ENCODE measurements at regions not wholly inside any gene's neighbourhood (a gene's known extent, or its start where the extent isn't known, plus 50 kb on each side); places are given as distances from the start of the nearest gene placed in this dataset.

DNA sequence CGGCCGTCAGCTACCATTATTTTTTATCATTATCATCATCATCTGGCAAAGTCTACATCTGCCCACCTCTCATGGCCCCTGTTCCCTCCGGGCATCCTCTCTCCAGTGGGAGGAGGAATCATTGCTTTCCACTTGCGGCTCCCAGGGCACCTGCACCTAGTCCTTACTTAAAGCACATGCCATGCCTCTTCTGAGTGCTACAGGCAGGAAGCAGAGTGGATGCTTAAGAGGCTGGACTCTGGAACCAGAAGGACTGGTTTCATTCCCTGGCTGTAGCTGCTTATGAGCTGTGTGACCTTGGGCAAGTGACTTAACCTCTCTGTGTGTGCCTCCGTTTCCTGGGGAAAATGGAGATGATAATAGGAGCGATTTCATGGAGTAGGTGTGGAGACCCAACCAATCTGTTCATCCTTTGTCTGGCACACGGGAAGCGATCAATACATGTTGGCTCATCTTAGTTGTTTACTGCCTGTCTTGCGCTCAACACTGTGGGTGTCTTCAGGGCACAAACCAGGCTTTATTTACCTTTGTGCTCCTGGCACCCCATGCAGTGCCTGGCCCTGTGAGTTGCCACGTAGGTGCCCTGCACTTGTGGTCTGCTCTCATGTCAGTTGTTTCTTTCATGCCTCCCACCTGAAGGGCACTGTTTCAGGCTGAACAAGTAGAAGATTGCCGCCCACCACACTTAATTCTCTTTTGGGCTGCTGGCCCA, 317.0 kb upstream of the SULF2 start:
- no peak overlapping the region for H3K27ac ChIP-seq
- no peaks in the 10 kb centered on the region for H3K36me3 ChIP-seq
- intact Hi-C loops (cut with DNase I): no loop called here
- H3K4me1 ChIP-seq: peaks cover 12% of the 10 kb centered on the region
- no peak for DNase-seq (ENCODE audit: extremely low spot score in 2 of 2)
- TF ChIP-seq POLR2AphosphoS5 (IDR thresholded peaks at IDR 0.05; ENCODE audit: insufficient read depth in 1 of 2, low read depth in 1 of 2): no peak
- TF ChIP-seq, protein P1, sequence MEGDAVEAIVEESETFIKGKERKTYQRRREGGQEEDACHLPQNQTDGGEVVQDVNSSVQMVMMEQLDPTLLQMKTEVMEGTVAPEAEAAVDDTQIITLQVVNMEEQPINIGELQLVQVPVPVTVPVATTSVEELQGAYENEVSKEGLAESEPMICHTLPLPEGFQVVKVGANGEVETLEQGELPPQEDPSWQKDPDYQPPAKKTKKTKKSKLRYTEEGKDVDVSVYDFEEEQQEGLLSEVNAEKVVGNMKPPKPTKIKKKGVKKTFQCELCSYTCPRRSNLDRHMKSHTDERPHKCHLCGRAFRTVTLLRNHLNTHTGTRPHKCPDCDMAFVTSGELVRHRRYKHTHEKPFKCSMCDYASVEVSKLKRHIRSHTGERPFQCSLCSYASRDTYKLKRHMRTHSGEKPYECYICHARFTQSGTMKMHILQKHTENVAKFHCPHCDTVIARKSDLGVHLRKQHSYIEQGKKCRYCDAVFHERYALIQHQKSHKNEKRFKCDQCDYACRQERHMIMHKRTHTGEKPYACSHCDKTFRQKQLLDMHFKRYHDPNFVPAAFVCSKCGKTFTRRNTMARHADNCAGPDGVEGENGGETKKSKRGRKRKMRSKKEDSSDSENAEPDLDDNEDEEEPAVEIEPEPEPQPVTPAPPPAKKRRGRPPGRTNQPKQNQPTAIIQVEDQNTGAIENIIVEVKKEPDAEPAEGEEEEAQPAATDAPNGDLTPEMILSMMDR (IDR thresholded peaks at IDR 0.05): no peak
- TF ChIP-seq POLR2A (IDR thresholded peaks at IDR 0.05): no peak
- H3K27me3 ChIP-seq: no peaks in the 10 kb centered on the region
- no peak overlapping the region for H3K4me3 ChIP-seq
- no peaks in the 10 kb centered on the region for H3K9me3 ChIP-seq

DNA sequence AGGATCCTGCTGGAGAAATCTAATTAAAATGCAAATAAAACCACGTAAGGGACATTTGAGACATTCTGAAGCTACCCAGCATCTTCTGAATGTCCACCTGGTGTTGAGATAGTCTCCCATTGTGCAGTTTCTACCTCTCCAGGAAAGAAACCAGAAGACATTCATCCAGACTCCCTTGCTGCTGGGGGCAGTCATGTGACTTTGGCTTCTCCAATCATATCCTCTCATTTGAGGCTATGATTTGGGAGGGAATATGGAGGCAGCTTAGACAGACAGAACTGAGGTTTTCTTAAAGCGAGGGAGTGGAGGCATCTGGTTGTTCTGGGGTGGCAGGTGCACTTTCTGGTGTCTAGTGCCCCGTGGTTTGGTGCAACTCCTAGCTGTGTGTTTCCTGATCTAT, 315.2 kb upstream of the SULF2 start:
- TF ChIP-seq POLR2AphosphoS5 (IDR thresholded peaks at IDR 0.05; ENCODE audit: insufficient read depth in 1 of 2, low read depth in 1 of 2): no peak
- no peak overlapping the region for H3K4me3 ChIP-seq
- peaks cover 12% of the 10 kb centered on the region for H3K4me1 ChIP-seq
- intact Hi-C loops (cut with DNase I): no loop called here
- H3K9me3 ChIP-seq: no peaks in the 10 kb centered on the region
- no peaks in the 10 kb centered on the region for H3K36me3 ChIP-seq
- no peaks in the 10 kb centered on the region for H3K27me3 ChIP-seq
- DNase-seq (ENCODE audit: extremely low spot score in 2 of 2): no peak
- H3K27ac ChIP-seq: no peak overlapping the region

DNA sequence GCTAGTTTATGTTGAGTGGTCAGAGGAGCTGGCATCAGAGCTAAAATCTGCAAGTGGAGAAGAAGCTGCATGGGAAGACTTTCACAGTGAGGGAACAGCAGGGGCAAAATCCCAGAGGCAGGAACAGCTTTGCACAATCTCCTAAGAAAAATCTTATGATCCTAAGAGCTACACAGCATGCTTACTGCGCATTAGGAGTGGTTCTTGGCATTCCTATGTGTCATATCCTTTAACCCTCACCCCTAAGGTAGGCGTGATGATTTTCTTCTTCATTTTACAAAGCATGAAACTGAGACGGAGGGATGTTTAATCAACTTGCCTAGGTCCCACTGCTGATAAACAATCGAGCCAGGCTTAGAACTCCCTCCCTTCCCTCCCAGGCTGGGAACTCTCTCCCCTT, 313.6 kb upstream of the SULF2 start:
- TF ChIP-seq, protein P1 (IDR thresholded peaks at IDR 0.05): no peak
- intact Hi-C loops (cut with DNase I): no loop called here
- peak overlapping the region; percentile 45 for H3K27ac ChIP-seq

DNA sequence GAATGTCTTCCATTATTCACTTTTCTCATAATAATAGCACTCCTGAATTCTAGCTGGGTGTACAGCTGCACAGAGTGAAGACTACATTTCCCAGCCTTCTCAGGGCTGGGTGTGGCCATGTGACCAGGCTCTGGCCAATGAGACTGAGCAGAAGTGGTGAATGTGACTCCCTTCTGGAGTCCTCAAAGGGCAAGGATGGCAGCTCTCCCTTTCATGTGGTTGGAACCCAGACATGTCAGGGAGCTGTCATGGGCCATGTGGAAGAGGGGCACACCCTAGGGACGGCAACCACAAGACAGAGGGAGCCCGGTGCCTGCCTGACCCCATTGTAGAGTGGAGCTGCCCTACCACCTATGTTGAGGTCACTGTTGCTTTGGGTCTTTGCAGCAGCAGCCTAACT, 312.8 kb upstream of the SULF2 start:
- H3K9me3 ChIP-seq: no peaks in the 10 kb centered on the region
- no peak for DNase-seq (ENCODE audit: extremely low spot score in 2 of 2)
- TF ChIP-seq POLR2AphosphoS5 (IDR thresholded peaks at IDR 0.05; ENCODE audit: insufficient read depth in 1 of 2, low read depth in 1 of 2): no peak
- H3K4me3 ChIP-seq: no peak overlapping the region
- H3K4me1 ChIP-seq: peaks cover 12% of the 10 kb centered on the region
- intact Hi-C loops (cut with DNase I): no loop called here
- H3K27ac ChIP-seq: no peak overlapping the region
- no peaks in the 10 kb centered on the region for H3K27me3 ChIP-seq
- H3K36me3 ChIP-seq: no peaks in the 10 kb centered on the region

More for the DNA sequence above, 313.6 kb upstream of the SULF2 start:
- no peaks in the 10 kb centered on the region for H3K36me3 ChIP-seq
- H3K9me3 ChIP-seq: no peaks in the 10 kb centered on the region
- H3K4me1 ChIP-seq: peaks cover 12% of the 10 kb centered on the region
- H3K27me3 ChIP-seq: no peaks in the 10 kb centered on the region
- no peak for DNase-seq (ENCODE audit: extremely low spot score in 2 of 2)
- H3K4me3 ChIP-seq: no peak overlapping the region

DNA sequence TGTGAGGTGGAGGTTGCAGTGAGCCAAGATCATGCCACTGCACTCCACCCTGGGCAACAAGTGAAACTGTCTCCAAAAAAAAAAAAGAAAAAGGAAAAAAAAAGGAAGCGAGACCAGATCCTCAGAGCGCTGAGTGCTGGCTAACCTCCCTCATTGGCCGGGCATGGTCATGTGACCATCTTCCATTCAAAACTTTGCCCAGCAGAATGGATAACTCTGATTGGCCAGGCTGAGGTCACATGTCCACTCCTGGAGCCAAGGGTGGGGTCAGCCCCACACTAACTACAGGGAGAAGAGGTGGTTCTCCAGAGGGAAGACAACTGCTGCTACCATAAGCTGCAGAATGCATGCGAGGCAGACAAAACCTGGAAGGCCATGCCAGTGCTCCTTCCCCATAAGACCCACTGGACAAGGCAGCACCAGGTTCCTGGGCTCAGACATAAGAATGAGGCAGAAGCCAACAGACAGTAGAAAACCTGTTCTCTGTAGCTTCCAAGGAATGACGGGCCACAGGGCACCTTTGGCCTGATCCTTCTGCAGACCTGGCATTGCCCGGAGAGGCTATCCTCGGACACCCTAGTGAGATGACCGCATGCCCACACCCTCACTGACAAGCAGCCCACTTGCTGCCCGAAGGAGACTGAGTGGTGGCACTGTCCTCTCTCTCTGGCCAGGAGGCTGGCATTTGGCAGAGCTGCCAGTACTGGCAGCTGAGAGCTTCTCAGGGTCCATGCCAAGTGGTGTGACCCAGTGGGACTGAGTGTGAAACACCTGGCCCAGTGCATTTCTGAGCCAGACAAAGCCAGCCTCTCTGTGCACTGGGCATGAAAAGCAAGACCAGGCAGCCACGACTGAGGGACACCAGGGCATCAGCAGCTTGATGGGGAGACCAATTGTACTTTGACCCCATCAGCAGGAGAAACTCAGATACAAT, 311.9 kb upstream of the SULF2 start:
- no peaks in the 10 kb centered on the region for H3K36me3 ChIP-seq

More for the DNA sequence above, 311.9 kb upstream of the SULF2 start:
- Histone ChIP-seq H3K4me1 (peaks cover 12% of the 10 kb centered on the region), H3K4me3 (no peak overlapping the region), H3K27ac (no peak overlapping the region), H3K27me3 (no peaks in the 10 kb centered on the region), H3K9me3 (no peaks in the 10 kb centered on the region)
- TF ChIP-seq, protein P1 (IDR thresholded peaks at IDR 0.05): no peak
- TF ChIP-seq POLR2A (IDR thresholded peaks at IDR 0.05): no peak
- TF ChIP-seq POLR2AphosphoS5 (IDR thresholded peaks at IDR 0.05; ENCODE audit: insufficient read depth in 1 of 2, low read depth in 1 of 2): no peak
- no peak for DNase-seq (ENCODE audit: extremely low spot score in 2 of 2)
- intact Hi-C loops (cut with DNase I): no loop called here
